B cell (primary cell): ENCODE measurements at regions not wholly inside any gene's neighbourhood (a gene's known extent, or its start where the extent isn't known, plus 50 kb on each side); places are given as distances from the start of the nearest gene placed in this dataset.

ENCODE experiments used
- ATAC-seq: fragments of 200-7000 bp; cut with Tn5 transposase; one replicate; pipeline ENCODE4 v1.10.0; 2021; ENCODE audit warnings: low read depth, mild to moderate bottlenecking, moderate number of reproducible peaks, moderate library complexity
- CTCF ChIA-PET: fragments of 350-600 bp; sonication (Branson Sonifier 250); formaldehyde crosslinking; loops from one replicate; lab custom pipeline; 2021; ENCODE audit warnings: antibody characterized with exemption, inconsistent platforms; lab: Charles Lee
- POLR2A ChIA-PET: fragments of 350-600 bp; sonication (Branson Sonifier 250); formaldehyde crosslinking; loops from one replicate; lab custom pipeline; 2021; ENCODE audit warnings: antibody characterized with exemption; lab: Charles Lee
- DNase-seq: peaks from one replicate; pipeline ENCODE4 v3.0.0; 2013
- H2AFZ ChIP-seq: 2 replicates; pipeline ENCODE4 v1.6.1; 2012; ENCODE audit warnings: mild to moderate bottlenecking, low read depth, low read length; ENCODE audit not compliant: insufficient read depth, poor library complexity, severe bottlenecking
- H3K27ac ChIP-seq, 2 donors: 1 replicate in 1 of 2; 2 replicates in 1 of 2; pipeline ENCODE4 v1.5.1; 2012 to 2013; ENCODE audit warnings: low read length in 2 of 2, mild to moderate bottlenecking in 2 of 2, moderate library complexity in 1 of 2
- H3K27me3 ChIP-seq, 4 experiments: fragments of 200-600 bp in 1 of 4; sonication (generic) in 1 of 4; replicated peaks in 1 of 4; 1 replicate in 2 of 4; 2 replicates in 2 of 4; pipeline versions ENCODE4 v1.6.1 to v1.7.0; 2013 to 2016; ENCODE audit warnings: low read length in 3 of 4, mild to moderate bottlenecking in 2 of 4, mixed read lengths in 1 of 4, moderate library complexity in 1 of 4; ENCODE audit not compliant: insufficient read depth in 4 of 4, control insufficient read depth in 3 of 4; ENCODE audit errors: control extremely low read depth in 1 of 4
- H3K36me3 ChIP-seq, 2 experiments: replicated peaks in 1 of 2; 1 replicate in 1 of 2; 2 replicates in 1 of 2; pipeline versions ENCODE4 v1.6.1 to v1.7.1; 2013; ENCODE audit warnings: low read length in 1 of 2; ENCODE audit not compliant: insufficient read depth in 2 of 2, control insufficient read depth in 1 of 2; ENCODE audit errors: control extremely low read depth in 1 of 2, extremely low read depth in 1 of 2
- H3K4me1 ChIP-seq, 2 donors: fragments of 200-600 bp in 1 of 2; sonication (generic) in 1 of 2; 1 replicate in 1 of 2; 2 replicates in 1 of 2; pipeline versions ENCODE4 v1.5.1 to v1.6.1; 2013 to 2017; ENCODE audit warnings: low read length in 2 of 2; ENCODE audit not compliant: control insufficient read depth in 2 of 2, insufficient read depth in 2 of 2
- H3K4me2 ChIP-seq: replicated peaks from 2 replicates; pipeline ENCODE3; 2012; ENCODE audit warnings: mild to moderate bottlenecking, low read depth, low read length; ENCODE audit not compliant: poor library complexity, severe bottlenecking
- H3K4me3 ChIP-seq, 5 experiments: fragments of 200-600 bp in 1 of 5; sonication (generic) in 1 of 5; 1 replicate in 3 of 5; 2 replicates in 2 of 5; pipeline versions ENCODE4 v1.5.1 to v1.7.0; 2011 to 2016; ENCODE audit warnings: low read length in 4 of 5, mild to moderate bottlenecking in 4 of 5, low read depth in 2 of 5, control low read depth in 1 of 5, moderate library complexity in 1 of 5; ENCODE audit not compliant: insufficient read depth in 1 of 5; ENCODE audit errors: control extremely low read depth in 1 of 5, extremely low read depth in 1 of 5
- H3K79me2 ChIP-seq: fragments of 200-600 bp; sonication (generic); one replicate; pipeline ENCODE4 v1.6.0; 2016; ENCODE audit warnings: low read length; ENCODE audit not compliant: control insufficient read depth, insufficient read depth
- H3K9ac ChIP-seq: fragments of 200-600 bp; sonication (generic); 2 replicates; pipeline ENCODE4 v1.6.1; 2017; ENCODE audit warnings: mild to moderate bottlenecking, low read length, moderate library complexity
- H3K9me3 ChIP-seq, 3 donors: one replicate each; pipeline versions ENCODE4 v1.6.1 to v1.7.1; 2013; ENCODE audit warnings: low read length in 2 of 3; ENCODE audit not compliant: control insufficient read depth in 2 of 3, insufficient read depth in 1 of 3; ENCODE audit errors: control extremely low read depth in 1 of 3
- H4K20me1 ChIP-seq: 2 replicates; pipeline ENCODE4 v1.6.0; 2012; ENCODE audit warnings: mild to moderate bottlenecking, low read length; ENCODE audit not compliant: insufficient read depth, control insufficient read depth, poor library complexity, severe bottlenecking
- H3K27ac Mint-ChIP-seq: one replicate; pipeline ENCODE4 v1.8.0; 2021; ENCODE audit warnings: mixed read lengths
- H3K27me3 Mint-ChIP-seq: one replicate; pipeline ENCODE4 v1.8.0; 2021; ENCODE audit warnings: mixed read lengths
- H3K4me1 Mint-ChIP-seq: one replicate; pipeline ENCODE4 v1.8.0; 2021; ENCODE audit warnings: mixed read lengths
- H3K4me3 Mint-ChIP-seq: one replicate; pipeline ENCODE4 v1.8.0; 2021; ENCODE audit warnings: mixed read lengths
- H3K9me3 Mint-ChIP-seq: one replicate; pipeline ENCODE4 v1.8.0; 2022; ENCODE audit warnings: mixed read lengths; ENCODE audit not compliant: insufficient read depth
- CTCF ChIP-seq: fragments of 200-600 bp; IDR thresholded peaks from one replicate; pipeline ENCODE4 v1.8.0; 2022; ENCODE audit warnings: antibody characterized with exemption, mild to moderate bottlenecking
- EZH2 ChIP-seq: IDR thresholded peaks from 2 replicates; pipeline ENCODE4 v1.6.1; 2012; ENCODE audit warnings: borderline replicate concordance, low read depth, mild to moderate bottlenecking, moderate library complexity, low read length; ENCODE audit not compliant: insufficient read depth, poor library complexity, severe bottlenecking
- WGBS: methylation state at CpG from one replicate; pipeline ENCODE4 v1.1.5; 2013; ENCODE audit warnings: missing lambda C conversion rate; ENCODE audit not compliant: insufficient coverage; 5-methylcytosine and 5-hydroxymethylcytosine counted together
- intact Hi-C: fragments of 100-400 bp; cut with micrococcal nuclease; formaldehyde crosslinking; loops from one replicate; pipeline ENCODE4 v1.10.0; 2022

GRCh38 chr5:51279983-51280706 is 103.1 kb upstream of the ISL1 start:
- no peak overlapping the region for H3K27ac ChIP-seq
- H3K9me3 Mint-ChIP-seq: no peaks in the 10 kb centered on the region
- no peaks in the 10 kb centered on the region for H3K4me1 ChIP-seq
- H3K9ac ChIP-seq: no peak overlapping the region
- no peak for ATAC-seq
- WGBS: 91% methylated on average over 3 of the region's 7 CpGs
- H4K20me1 ChIP-seq: no peaks in the 10 kb centered on the region
- H2AFZ ChIP-seq: no peak overlapping the region
- intact Hi-C loops: no loop called here
- H3K4me3 Mint-ChIP-seq: no peak overlapping the region
- no peak overlapping the region for H3K27ac Mint-ChIP-seq
- H3K4me3 ChIP-seq: no peak overlapping the region
- peaks cover 0 to 6% (median 0%) of the 10 kb centered on the region in 3 donors for H3K9me3 ChIP-seq
- H3K27me3 ChIP-seq: no peaks in the 10 kb centered on the region
- H3K4me1 Mint-ChIP-seq: no peaks in the 10 kb centered on the region
- no peaks in the 10 kb centered on the region for H3K36me3 ChIP-seq
- H3K27me3 Mint-ChIP-seq: no peaks in the 10 kb centered on the region
- ChIA-PET CTCF (no interaction called here), POLR2A (no interaction called here)
- no peak overlapping the region for H3K4me2 ChIP-seq
- no peak for TF ChIP-seq CTCF
- no peak for TF ChIP-seq EZH2
- H3K79me2 ChIP-seq: no peaks in the 10 kb centered on the region
- DNase-seq: no peak

GRCh38 chr5:51286046-51286445 is 97.2 kb upstream of the ISL1 start:
- Mint-ChIP-seq H3K27me3 (no peaks in the 10 kb centered on the region), H3K4me3 (no peak overlapping the region), H3K4me1 (no peaks in the 10 kb centered on the region), H3K9me3 (no peaks in the 10 kb centered on the region), H3K27ac (no peak overlapping the region)
- Histone ChIP-seq H3K4me3 (no peak overlapping the region), H3K27me3 (no peaks in the 10 kb centered on the region), H2AFZ (no peak overlapping the region), H3K79me2 (no peaks in the 10 kb centered on the region), H4K20me1 (no peaks in the 10 kb centered on the region), H3K9me3 (no peaks in the 10 kb centered on the region), H3K4me1 (no peaks in the 10 kb centered on the region), H3K27ac (no peak overlapping the region), H3K36me3 (no peaks in the 10 kb centered on the region), H3K4me2 (no peak overlapping the region), H3K9ac (no peak overlapping the region)
- ChIA-PET POLR2A (no interaction called here), CTCF (no interaction called here)
- no peak for ATAC-seq
- intact Hi-C loops: no loop called here
- no peak for DNase-seq
- TF ChIP-seq EZH2 (no peak), CTCF (no peak)
- 29% methylated on average over 1 of the region's 4 CpGs for WGBS
